HFF-Myc (cell line): ENCODE measurements at regions not wholly inside any gene's neighbourhood (a gene's known extent, or its start where the extent isn't known, plus 50 kb on each side); places are given as distances from the start of the nearest gene placed in this dataset.
"Not testable (repeated sequence)": the region's sequence is repeated elsewhere in the genome, so short reads cannot be mapped to it uniquely, and the experiment has no call there.

Source experiments
- DNase-seq: peaks from one replicate; pipeline ENCODE4 v3.0.0-alpha.2; 2011; ENCODE audit warnings: low read depth; ENCODE audit errors: extremely low read depth
- H3K4me3 ChIP-seq: replicated peaks from 2 replicates; pipeline ENCODE4 v1.5.1; 2011; ENCODE audit warnings: low read depth, mild to moderate bottlenecking, control low read depth, low read length
- TF ChIP-seq, protein P1 (sequence below): IDR thresholded peaks from 2 replicates; pipeline ENCODE4 v1.5.1; 2012; ENCODE audit warnings: mild to moderate bottlenecking, low read depth, low read length, control low read depth; ENCODE audit errors: missing control alignments

- no peak overlapping the region for H3K4me3 ChIP-seq
- TF ChIP-seq, protein P1, sequence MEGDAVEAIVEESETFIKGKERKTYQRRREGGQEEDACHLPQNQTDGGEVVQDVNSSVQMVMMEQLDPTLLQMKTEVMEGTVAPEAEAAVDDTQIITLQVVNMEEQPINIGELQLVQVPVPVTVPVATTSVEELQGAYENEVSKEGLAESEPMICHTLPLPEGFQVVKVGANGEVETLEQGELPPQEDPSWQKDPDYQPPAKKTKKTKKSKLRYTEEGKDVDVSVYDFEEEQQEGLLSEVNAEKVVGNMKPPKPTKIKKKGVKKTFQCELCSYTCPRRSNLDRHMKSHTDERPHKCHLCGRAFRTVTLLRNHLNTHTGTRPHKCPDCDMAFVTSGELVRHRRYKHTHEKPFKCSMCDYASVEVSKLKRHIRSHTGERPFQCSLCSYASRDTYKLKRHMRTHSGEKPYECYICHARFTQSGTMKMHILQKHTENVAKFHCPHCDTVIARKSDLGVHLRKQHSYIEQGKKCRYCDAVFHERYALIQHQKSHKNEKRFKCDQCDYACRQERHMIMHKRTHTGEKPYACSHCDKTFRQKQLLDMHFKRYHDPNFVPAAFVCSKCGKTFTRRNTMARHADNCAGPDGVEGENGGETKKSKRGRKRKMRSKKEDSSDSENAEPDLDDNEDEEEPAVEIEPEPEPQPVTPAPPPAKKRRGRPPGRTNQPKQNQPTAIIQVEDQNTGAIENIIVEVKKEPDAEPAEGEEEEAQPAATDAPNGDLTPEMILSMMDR, result no peak
- no peak for DNase-seq
These were observed 425.4 kb downstream of the JRKL start for GRCh38 chr11:96815236-96815635.

DNA sequence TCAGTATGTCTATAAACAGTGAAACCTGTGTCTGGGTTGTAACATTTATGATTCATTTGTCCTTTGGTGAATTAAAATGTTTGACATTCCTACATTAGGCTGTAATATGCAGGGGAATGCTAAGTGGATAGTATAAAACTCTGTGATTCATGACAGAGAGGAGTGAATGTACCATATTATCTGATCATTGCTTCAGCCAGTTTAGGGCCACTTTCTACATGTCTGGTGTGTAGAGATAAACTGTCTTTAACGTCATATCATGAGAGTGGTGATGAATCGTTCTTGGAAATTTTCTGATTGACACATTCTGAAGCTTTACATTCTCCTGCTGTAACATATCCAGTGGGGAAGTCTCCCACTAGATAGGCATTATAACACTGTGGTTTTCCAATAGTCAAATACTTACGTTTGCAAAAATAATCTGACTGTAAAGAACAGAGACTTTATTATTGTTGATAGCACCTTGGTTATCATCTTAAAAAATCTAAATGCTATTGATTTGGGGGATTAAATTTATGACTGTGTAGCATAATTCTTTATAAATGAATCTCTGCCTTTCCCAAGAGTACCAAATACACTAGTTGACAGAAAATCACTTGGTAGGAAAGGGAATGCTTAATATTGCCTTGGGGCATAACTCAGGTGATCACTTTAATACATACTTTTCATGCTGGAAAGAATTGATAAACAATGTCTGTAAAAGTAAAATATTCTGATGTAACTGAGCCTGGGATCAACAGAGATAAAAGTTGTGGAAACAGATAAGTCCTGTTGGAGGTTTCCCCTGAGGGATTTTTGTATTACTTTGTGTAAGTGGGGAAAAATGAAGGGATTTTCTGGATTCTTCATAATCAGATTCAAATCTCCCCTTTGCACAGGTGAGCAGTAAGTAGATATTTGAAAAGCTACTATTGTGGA is 427.9 kb downstream of the JRKL start:
- no peak for DNase-seq
- H3K4me3 ChIP-seq, result no peak overlapping the region
- TF ChIP-seq, protein P1, result no peak

DNA sequence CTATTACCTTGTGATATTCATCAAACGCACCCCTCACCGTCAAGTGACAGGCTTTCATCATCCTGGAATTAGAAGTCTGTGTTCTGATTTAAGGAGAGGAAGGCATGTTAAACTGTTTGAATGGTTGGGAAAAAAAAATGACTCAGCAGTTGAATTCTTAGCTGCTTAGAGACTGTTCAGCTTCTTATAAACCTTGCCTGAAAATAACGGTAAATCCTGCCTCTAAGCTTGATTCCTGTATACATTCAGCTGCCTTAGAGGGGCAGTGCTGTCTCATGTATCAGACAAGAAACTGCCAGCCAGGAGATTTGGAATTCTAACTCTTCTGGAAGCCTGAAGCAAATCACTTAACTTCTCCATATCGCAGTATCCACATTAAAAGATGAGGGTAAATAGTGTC is 437.4 kb downstream of the JRKL start:
- TF ChIP-seq, protein P1, result no peak
- H3K4me3 ChIP-seq, result no peak overlapping the region
- DNase-seq, result no peak

- no peak overlapping the region for H3K4me3 ChIP-seq
- no peak for DNase-seq
- TF ChIP-seq, protein P1, result no peak
These were observed 452.0 kb downstream of the JRKL start for GRCh38 chr11:96841792-96842191.

GRCh38 chr11:96842731-96843130 is 452.9 kb downstream of the JRKL start:
- DNase-seq, result no peak
- H3K4me3 ChIP-seq, result no peak overlapping the region
- TF ChIP-seq, protein P1, result no peak

DNA sequence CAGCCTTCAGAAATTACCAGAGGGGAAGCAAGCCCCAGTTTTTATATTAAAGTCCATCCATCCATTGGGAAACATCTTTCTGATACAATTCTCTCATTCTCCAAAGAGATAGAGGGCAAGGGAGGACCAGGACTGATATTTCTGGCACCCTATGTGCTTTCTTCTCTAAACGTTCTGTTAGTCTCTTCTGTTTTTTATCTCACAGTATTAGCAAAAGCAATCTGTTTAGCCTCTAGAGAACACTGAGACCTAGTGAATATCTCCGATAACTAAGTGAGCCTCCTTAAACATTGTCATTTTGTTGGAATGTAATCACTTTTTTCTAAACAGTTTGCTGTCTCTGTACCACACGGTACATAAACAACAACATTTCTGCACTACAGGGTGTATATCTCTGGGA is 464.6 kb downstream of the JRKL start:
- no peak overlapping the region for H3K4me3 ChIP-seq
- no peak for DNase-seq
- TF ChIP-seq, protein P1, result no peak

DNA sequence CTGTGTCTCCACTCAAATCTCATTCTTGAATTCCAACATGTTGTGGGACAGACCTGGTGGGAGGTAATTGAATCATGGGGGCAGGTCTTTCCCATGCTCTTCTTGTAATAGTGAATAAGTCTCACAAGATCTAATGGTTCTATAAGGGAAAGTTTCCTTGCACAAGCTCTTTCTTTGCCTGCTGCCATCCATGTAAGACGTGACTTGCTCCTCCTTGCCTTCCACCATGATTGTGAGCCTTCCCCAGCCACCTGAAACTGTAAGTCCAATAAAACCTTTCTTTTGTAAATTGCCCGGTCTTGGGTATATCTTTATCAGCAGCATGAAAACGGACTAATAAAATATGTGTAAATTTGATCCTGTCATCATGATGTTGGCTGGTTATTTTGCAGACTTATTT is 471.9 kb downstream of the JRKL start:
- DNase-seq, H3K4me3 ChIP-seq: not testable (repeated sequence)
